ENCODE measurements at regions not wholly inside any gene's neighbourhood (a gene's known extent, or its start where the extent isn't known, plus 50 kb on each side); places are given as distances from the start of the nearest gene placed in this dataset.

GRCh38 chr7:32169228-32169627 is 99.0 kb upstream of the PDE1C start:
- TF ChIP-seq CTCF (IDR thresholded peaks at IDR 0.05; ENCODE audit: low read depth, low read length): no peak
- H3K4me3 ChIP-seq (ENCODE audit: low read depth, low read length): no peak overlapping the region

- H3K4me3 ChIP-seq (ENCODE audit: low read depth, low read length): no peak overlapping the region
- no peak for TF ChIP-seq CTCF (IDR thresholded peaks at IDR 0.05; ENCODE audit: low read depth, low read length)
These were observed 97.6 kb upstream of the PDE1C start for GRCh38 chr7:32167815-32168214.

- no peak for TF ChIP-seq CTCF (IDR thresholded peaks at IDR 0.05; ENCODE audit: low read depth, low read length)
- H3K4me3 ChIP-seq (ENCODE audit: low read depth, low read length): no peak overlapping the region
These were observed 97.0 kb upstream of the PDE1C start for GRCh38 chr7:32167256-32167655.

- TF ChIP-seq CTCF (IDR thresholded peaks at IDR 0.05; ENCODE audit: low read depth, low read length): peak; percentile 28; the same call in 1 of the 2 replicates
- no peak overlapping the region for H3K4me3 ChIP-seq (ENCODE audit: low read depth, low read length)
These were observed 94.3 kb upstream of the PDE1C start for GRCh38 chr7:32164341-32164996.

- TF ChIP-seq CTCF (IDR thresholded peaks at IDR 0.05; ENCODE audit: low read depth, low read length): no peak
- no peak overlapping the region for H3K4me3 ChIP-seq (ENCODE audit: low read depth, low read length)
These were observed 93.7 kb upstream of the PDE1C start for GRCh38 chr7:32163896-32164295.

GRCh38 chr7:32163141-32163806 is 93.1 kb upstream of the PDE1C start:
- H3K4me3 ChIP-seq (ENCODE audit: low read depth, low read length): no peak overlapping the region
- TF ChIP-seq CTCF (IDR thresholded peaks at IDR 0.05; ENCODE audit: low read depth, low read length): no peak

- TF ChIP-seq CTCF (IDR thresholded peaks at IDR 0.05; ENCODE audit: low read depth, low read length): no peak
- H3K4me3 ChIP-seq (ENCODE audit: low read depth, low read length): no peak overlapping the region
These were observed 91.5 kb upstream of the PDE1C start for GRCh38 chr7:32161708-32162107.
